GM18868 (cell line): ENCODE measurements at regions not wholly inside any gene's neighbourhood (a gene's known extent, or its start where the extent isn't known, plus 50 kb on each side); places are given as distances from the start of the nearest gene placed in this dataset.
"Not testable (repeated sequence)": the region's sequence is repeated elsewhere in the genome, so short reads cannot be mapped to it uniquely, and the experiment has no call there.

Experiments
- ATAC-seq: cut with Tn5 transposase; IDR thresholded peaks from one replicate; pipeline ENCODE4 v1.9.1; 2021; ENCODE audit warnings: mild to moderate bottlenecking, moderate library complexity; ENCODE audit not compliant: unreplicated experiment

- ATAC-seq: no peak
Observed at GRCh38 chr7:51645255-51645654, 328.6 kb upstream of the COBL start.

DNA sequence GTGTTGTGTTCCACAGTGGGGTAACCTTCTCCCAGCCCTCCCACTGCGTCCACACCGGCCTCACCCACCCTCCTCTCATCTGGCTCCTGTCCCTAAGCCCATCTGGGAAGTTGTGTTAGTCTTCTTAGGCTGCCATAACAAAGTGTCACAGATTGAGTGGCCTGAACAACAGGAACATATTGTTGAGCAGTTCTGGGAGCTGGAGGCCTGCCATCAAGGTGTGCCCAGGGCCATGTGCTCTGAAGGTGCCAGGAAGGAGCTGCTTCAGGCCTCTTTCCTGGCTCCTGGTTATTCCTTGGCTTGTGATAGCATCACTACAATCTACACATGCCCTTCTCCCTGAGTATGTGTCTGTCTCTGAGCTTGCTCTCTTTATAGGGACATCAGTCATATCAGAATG, 327.6 kb upstream of the COBL start:
- ATAC-seq: no peak

- no peak for ATAC-seq
Observed at GRCh38 chr7:51640841-51641240, 324.2 kb upstream of the COBL start.

DNA sequence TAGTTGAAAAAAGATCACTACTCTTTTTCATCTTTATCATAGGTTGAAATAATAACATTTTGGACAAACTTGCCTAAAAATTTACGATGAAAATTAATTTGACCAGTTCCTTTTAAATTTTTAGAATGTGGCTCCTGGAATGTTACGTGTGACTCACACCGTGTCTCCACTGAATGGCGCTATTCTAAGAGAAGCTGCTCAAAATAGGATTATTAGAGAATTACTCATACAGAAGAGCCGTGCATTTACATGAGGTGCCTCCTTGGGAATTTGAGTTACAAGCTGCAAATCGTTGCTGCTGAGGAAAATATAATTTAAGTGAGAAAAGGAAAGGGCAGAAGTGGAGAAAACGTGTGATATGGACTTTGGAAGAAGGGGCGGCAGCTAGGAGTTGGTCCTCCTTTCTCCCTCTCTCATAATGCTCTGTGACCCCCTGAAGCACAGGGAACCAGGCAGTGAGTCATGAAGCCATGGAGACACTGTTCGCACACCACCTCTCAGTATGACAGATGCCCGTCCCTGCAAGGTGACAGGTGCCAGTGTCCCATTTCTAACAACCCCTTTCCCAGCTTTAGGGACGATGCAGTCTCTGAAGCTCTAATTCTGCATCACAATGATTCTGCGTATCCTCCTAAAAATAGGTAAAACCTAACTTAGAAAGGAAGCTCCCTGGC, 323.2 kb upstream of the COBL start:
- no peak for ATAC-seq

GRCh38 chr7:51636503-51636902, 319.9 kb upstream of the COBL start:
- no peak for ATAC-seq

GRCh38 chr7:51635775-51636174, 319.2 kb upstream of the COBL start:
- ATAC-seq: no peak

DNA sequence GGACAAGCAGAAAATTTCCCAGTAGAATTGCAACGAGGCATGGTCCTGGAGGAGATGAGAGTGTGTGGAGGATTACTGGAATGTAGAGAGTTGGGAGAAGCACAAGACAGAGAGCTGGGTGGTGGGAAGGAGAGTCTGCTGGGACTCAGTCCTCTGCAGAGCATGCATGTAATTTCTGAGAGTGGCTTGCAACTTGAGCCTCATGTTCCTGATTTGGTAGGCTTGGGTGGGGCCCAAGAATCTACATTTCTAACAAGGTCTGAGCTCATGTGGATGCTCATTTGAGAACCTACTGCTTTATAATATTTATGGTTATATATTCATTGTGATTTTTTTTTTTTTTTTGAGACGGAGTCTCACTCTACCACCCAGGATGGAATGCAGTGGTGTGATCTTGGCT, 317.9 kb upstream of the COBL start:
- no peak for ATAC-seq

- ATAC-seq: no peak
Observed at GRCh38 chr7:51634025-51634424, 317.4 kb upstream of the COBL start.

- no peak for ATAC-seq
Observed at GRCh38 chr7:51633596-51633995, 317.0 kb upstream of the COBL start.

DNA sequence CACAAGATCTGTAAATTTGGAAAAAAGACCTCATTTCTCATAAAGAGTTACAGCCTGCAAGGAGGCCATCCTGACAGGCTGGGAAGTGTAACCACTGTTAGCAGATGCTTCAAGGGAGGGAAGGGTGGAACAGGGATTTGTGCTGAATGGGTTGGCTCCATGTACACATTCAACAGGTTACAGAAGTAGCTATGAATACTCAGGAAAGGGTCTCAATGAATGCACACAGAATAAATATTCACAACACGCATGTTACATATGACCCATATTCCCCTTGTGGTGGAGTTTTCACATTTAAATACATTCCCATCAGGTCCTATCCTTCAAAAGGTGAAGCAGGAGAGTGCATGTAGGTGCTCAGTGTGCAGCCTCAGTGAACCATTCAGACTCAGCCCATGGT, 316.4 kb upstream of the COBL start:
- no peak for ATAC-seq

- no peak for ATAC-seq
Observed at GRCh38 chr7:51630933-51631332, 314.3 kb upstream of the COBL start.

DNA sequence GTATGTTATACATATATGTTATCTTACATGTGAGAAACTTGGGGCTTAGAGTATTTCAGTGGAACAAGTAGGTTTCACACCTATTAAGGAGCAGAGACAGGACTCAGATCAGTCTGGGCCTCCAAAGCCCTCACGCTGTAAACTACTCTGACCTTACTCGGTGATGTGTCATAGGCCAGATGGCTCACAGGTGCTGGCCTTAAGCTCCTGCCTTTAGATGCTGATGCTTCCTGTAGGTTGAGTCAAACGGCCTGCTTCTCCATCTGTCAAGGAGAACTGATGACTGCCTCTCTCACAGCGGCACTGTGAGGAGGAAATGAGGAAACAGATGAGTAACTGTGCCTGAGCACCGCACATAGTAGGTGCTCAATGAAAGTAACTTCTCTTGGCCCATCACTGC, 312.6 kb upstream of the COBL start:
- no peak for ATAC-seq

DNA sequence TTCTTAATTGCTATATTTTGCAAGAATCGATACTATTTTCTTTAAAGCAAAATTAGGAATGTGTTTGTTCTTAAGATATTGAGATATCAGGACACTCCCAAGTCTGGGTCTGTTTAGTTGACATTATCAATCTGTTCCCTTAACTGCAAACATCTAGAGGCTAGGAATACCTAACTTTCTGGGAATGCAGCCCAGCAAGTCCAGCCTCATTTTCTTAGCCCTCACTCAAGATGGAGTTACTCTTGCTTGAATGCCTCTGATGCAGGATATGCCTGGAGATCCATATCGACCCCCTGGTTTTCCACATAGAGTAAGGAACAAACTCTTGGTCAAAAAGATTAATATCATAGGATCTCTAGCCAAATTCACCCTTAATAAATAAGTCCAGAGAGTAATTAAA, 305.3 kb upstream of the COBL start:
- no peak for ATAC-seq

DNA sequence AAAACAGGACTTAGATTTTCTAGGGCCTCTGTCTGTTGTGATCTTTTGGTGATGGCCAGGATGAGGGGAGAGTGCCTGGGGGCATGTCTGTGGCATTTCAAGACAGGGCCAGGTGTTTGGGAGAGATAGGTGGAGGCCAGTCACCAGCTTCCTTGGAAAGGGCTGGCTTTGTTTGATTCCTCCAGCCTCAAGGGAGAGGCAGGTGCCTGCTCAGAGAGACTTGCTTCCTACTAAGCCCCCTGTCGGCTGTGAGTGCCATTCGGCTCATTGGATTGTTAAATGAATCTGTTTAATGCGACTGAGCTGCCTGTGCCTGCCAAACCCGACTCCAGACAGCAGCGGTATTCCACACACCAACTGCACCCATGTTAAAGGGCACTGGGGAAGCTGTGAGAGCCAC, 304.1 kb upstream of the COBL start:
- ATAC-seq: no peak

- no peak for ATAC-seq
Observed at GRCh38 chr7:51619880-51620279, 303.3 kb upstream of the COBL start.

DNA sequence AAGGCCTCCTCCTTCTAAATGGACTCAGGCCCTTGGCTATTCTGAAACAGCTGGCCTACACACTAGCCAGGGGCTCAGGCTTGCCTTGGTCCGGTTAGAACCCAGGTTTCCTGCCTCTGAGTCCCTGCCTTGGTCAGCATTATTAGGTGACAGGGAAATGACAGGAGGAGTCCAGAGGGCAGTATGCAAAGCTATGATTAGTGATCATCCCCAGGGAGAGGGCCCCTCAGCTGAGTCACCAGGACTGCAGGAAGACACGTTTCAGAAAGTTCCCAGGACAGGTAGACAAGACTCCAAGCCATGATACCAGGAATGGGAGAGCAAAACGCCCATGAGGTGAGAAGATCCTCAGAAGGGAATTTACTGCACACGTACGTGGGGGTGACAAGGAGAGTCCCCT, 301.1 kb upstream of the COBL start:
- ATAC-seq: no peak

DNA sequence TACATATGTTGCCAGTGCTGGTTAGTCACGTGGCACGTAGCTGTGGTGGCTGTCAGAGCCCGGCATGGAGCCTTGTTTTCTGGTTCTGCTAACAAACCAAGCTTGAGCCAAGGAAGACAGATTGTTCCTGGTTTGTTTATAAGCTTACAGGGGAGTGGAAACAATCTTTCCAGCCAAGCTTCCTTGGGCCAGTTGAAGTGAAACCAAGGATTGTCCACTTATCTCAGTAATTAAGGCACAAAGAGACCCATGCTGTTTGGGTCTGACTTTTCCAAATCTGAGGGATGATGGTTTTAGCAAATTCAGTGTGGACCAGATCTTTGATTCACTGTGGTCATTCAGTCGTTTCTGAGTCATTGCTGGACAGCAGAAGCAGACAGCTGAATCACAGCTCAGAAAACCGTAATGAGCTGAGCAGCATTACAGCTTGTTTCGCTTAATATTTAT, 297.3 kb upstream of the COBL start:
- no peak for ATAC-seq

DNA sequence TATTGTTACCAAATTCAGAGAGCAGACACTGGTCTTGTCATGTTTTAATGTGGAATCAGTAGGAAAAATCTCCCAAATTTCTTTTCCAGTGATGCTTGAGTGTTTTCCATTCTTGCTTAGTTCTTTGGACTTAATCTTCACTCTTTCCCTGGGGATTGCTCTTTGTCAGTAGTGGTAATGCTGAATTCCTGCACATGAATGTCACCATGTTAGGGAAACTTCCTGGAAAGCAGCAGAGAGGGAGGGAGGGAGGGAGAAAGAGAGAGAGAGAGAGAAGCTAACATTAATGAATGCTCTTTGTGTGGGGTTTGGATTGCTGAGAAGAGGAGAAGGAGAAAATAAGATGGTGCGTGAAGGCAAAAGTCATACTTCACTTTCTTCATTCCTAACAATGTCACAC, 295.3 kb upstream of the COBL start:
- ATAC-seq: no peak

DNA sequence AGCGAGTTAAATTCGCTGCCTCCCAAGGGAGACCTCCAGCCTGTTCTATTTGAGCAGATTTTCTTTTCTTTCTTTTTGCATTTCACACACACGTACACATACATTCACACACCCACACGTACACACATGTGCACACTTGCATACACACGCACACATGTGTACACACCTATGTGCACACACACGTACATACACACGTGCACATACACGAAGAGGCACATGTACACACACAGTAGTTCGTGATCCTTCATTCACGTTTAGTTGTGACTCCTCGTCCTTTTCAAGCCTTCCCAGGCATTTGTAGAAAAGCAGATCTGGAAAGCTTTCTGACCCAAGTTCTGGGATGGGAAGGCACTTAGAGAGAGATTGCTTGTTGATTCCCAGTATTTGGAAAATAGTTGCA, 290.8 kb upstream of the COBL start:
- no peak for ATAC-seq

DNA sequence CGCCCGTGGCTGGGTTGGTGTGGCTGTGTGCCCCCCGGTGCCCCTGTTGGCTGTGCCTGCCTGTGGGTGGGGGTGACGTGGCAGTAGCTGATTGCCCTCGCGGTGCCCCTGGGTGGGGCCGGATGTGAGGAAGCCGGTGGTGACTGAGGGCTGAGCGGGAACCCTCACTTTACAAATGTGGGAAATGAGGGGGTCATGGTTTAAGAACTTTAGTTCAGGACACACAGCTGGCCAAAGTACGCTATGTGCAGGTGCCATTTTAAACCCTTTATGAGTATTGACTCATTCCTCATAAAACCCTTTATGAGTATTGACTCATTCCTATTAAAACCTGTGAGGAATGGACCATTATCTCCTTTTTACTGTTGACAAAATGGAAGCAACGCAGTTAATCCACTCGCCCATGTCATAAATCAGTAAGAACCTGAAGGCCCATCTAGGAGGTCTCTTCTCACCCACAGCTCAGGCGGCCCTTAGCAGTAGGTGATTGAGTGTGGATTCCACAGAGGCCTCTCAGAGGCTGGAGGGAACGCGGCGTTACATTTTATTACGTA, 290.1 kb upstream of the COBL start:
- no peak for ATAC-seq

DNA sequence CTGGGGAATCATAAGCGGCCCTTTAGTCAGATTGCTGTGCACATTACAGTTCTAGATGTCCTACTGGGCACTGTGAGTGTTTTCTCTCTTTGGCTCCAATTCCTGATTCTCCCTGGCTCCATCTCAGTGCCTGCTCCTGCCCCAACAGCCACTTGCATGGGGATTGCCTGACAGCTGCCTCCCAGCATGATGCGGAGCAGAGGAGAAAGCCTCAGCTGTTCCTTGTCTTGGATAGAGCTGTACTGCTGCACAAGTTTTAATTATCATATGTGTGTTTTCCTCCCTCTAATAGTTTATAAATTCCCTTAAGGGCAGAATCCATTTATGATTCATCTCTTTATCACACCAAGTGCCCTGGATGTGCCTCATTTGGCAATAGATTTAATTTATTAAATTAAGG, 285.8 kb upstream of the COBL start:
- no peak for ATAC-seq

DNA sequence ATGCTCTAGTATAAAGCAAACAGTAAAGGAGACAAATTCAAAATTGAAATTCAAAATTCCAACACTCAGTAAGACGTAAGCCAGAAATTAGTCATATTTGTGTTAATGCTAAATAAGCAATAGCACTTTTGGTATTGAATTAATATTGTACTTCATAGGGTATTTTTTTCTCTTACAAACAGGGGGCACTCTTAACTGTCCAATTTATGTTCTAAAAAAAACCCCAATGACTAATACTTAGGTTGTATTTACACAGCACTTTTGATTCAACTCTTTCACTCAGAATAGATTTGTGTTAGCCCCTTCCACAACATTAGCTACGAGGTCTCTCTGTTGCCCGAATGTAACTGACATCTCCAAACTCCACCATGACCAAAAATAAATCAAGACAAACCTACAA, 284.9 kb upstream of the COBL start:
- no peak for ATAC-seq

- not testable (repeated sequence) for ATAC-seq
Observed at GRCh38 chr7:51599935-51600334, 283.3 kb upstream of the COBL start.
